T-helper 2 cell (primary cell): ENCODE measurements at regions not wholly inside any gene's neighbourhood (a gene's known extent, or its start where the extent isn't known, plus 50 kb on each side); places are given as distances from the start of the nearest gene placed in this dataset.

ENCODE experiments used
- DNase-seq, 5 experiments: peaks; one replicate each; pipeline versions ENCODE4 v3.0.0 to v3.0.0-alpha.2; 2012 to 2022

GRCh38 chr19:32189956-32190706 is 155.3 kb upstream of the ZNF507 start:
- DNase-seq = no peak

GRCh38 chr19:32191921-32192320 is 153.5 kb upstream of the ZNF507 start:
- DNase-seq = no peak

- DNase-seq = no peak
Observed at GRCh38 chr19:32195706-32196610, 149.5 kb upstream of the ZNF507 start.

GRCh38 chr19:32196690-32197420 is 148.6 kb upstream of the ZNF507 start:
- DNase-seq = no peak

GRCh38 chr19:32197896-32198882 is 147.2 kb upstream of the ZNF507 start:
- DNase-seq = no peak

- no peak for DNase-seq
Observed at GRCh38 chr19:32199501-32200040, 145.8 kb upstream of the ZNF507 start.

- no peak for DNase-seq
Observed at GRCh38 chr19:32200312-32201038, 144.9 kb upstream of the ZNF507 start.

GRCh38 chr19:32201211-32201610 is 144.2 kb upstream of the ZNF507 start:
- DNase-seq = no peak

- peak in 1 of 5 experiments; percentile 66 for DNase-seq
Observed at GRCh38 chr19:32201636-32202051, 143.8 kb upstream of the ZNF507 start.

- DNase-seq = no peak
Observed at GRCh38 chr19:32202244-32202643, 143.2 kb upstream of the ZNF507 start.

GRCh38 chr19:32203161-32203560 is 142.2 kb upstream of the ZNF507 start:
- DNase-seq = no peak

- no peak for DNase-seq
Observed at GRCh38 chr19:32206065-32206464, 139.3 kb upstream of the ZNF507 start.

GRCh38 chr19:32208060-32208459 is 137.3 kb upstream of the ZNF507 start:
- no peak for DNase-seq

GRCh38 chr19:32219392-32219791 is 126.0 kb upstream of the ZNF507 start:
- no peak for DNase-seq

- DNase-seq = no peak
Observed at GRCh38 chr19:32219881-32220472, 125.4 kb upstream of the ZNF507 start.

GRCh38 chr19:32220951-32221350 is 124.5 kb upstream of the ZNF507 start:
- DNase-seq = no peak

GRCh38 chr19:32222556-32222955 is 122.9 kb upstream of the ZNF507 start:
- no peak for DNase-seq

- DNase-seq = no peak
Observed at GRCh38 chr19:32223106-32223505, 122.3 kb upstream of the ZNF507 start.

- peak in 1 of 5 experiments; percentile 37 for DNase-seq
Observed at GRCh38 chr19:32223595-32224370, 121.6 kb upstream of the ZNF507 start.
